Cardiac fibroblast (primary cell): ENCODE measurements at regions not wholly inside any gene's neighbourhood (a gene's known extent, or its start where the extent isn't known, plus 50 kb on each side); places are given as distances from the start of the nearest gene placed in this dataset.
A peak's percentile ranks its signal among the peaks of the same experiment; 100 is the strongest.

Source experiments
- DNase-seq, 2 donors: peaks; one replicate each; pipeline versions ENCODE4 v3.0.0 to v3.0.0-alpha.2; 2010; ENCODE audit warnings: low read depth in 2 of 2
- H3K4me3 ChIP-seq, 2 donors: replicated peaks in 1 of 2; 1 replicate in 1 of 2; 2 replicates in 1 of 2; pipeline ENCODE4 v1.5.1; 2011; ENCODE audit warnings: low read depth in 2 of 2, low read length in 2 of 2, mild to moderate bottlenecking in 2 of 2, moderate library complexity in 1 of 2
- CTCF ChIP-seq: IDR thresholded peaks from one replicate; pipeline ENCODE4 v1.5.1; 2011; ENCODE audit warnings: low read depth, mild to moderate bottlenecking, low read length, inconsistent platforms

- no peak for DNase-seq
- TF ChIP-seq CTCF, result no peak
- H3K4me3 ChIP-seq, result no peak overlapping the region
Measured at GRCh38 chr1:163712321-163712720, 390.6 kb downstream of the NUF2 start.

GRCh38 chr1:163720294-163720693 lies 398.5 kb downstream of the NUF2 start:
- no peak for DNase-seq
- no peak for TF ChIP-seq CTCF
- no peak overlapping the region for H3K4me3 ChIP-seq

- H3K4me3 ChIP-seq, result no peak overlapping the region
- TF ChIP-seq CTCF, result no peak
- DNase-seq, result no peak
Measured at GRCh38 chr1:163725551-163725950, 403.8 kb downstream of the NUF2 start.

GRCh38 chr1:163730411-163730821 lies 408.7 kb downstream of the NUF2 start:
- DNase-seq, result peak in 1 of 2 donors; percentile 16

GRCh38 chr1:163737261-163737660 lies 415.5 kb downstream of the NUF2 start:
- no peak for DNase-seq
- no peak overlapping the region for H3K4me3 ChIP-seq
- TF ChIP-seq CTCF, result no peak

More at GRCh38 chr1:163730411-163730821, 408.7 kb downstream of the NUF2 start:
- no peak overlapping the region for H3K4me3 ChIP-seq
- no peak for TF ChIP-seq CTCF

GRCh38 chr1:163744301-163744887 lies 422.6 kb downstream of the NUF2 start:
- no peak for TF ChIP-seq CTCF
- H3K4me3 ChIP-seq, result no peak overlapping the region
- no peak for DNase-seq

GRCh38 chr1:163745204-163745603 lies 423.4 kb downstream of the NUF2 start:
- no peak for DNase-seq
- TF ChIP-seq CTCF, result no peak
- H3K4me3 ChIP-seq, result no peak overlapping the region
